Neural cell (in vitro differentiated cells): ENCODE measurements at regions not wholly inside any gene's neighbourhood (a gene's known extent, or its start where the extent isn't known, plus 50 kb on each side); places are given as distances from the start of the nearest gene placed in this dataset.

Experiments
- H2AFZ ChIP-seq: fragments of 200-600, 300-800 bp; sonication (generic), shearing (Covaris generic); 2 replicates; pipeline ENCODE4 v1.6.0; 2014; ENCODE audit warnings: low read depth, mild to moderate bottlenecking, antibody characterized with exemption, low read length, moderate library complexity
- H3F3A ChIP-seq: fragments of 200-600 bp; shearing (Covaris generic); 2 replicates; pipeline ENCODE4 v1.6.1; 2016; ENCODE audit warnings: mild to moderate bottlenecking, moderate library complexity, mixed read lengths, antibody characterized with exemption, low read length; ENCODE audit not compliant: insufficient read depth, poor library complexity, severe bottlenecking
- H3K27ac ChIP-seq: fragments of 200-600, 300-800 bp; sonication (generic), shearing (Covaris generic); 2 replicates; pipeline ENCODE4 v1.5.1; 2014; ENCODE audit warnings: mild to moderate bottlenecking, low read length, moderate library complexity
- H3K27me3 ChIP-seq: fragments of 300-800, 200-600 bp; sonication (generic), shearing (Covaris generic); 2 replicates; pipeline ENCODE4 v1.6.0; 2014; ENCODE audit warnings: mild to moderate bottlenecking, low read depth, low read length, moderate library complexity; ENCODE audit not compliant: insufficient read depth
- H3K36me3 ChIP-seq: fragments of 300-800, 200-600 bp; sonication (generic), shearing (Covaris generic); 2 replicates; pipeline ENCODE4 v1.5.1; 2014; ENCODE audit warnings: mild to moderate bottlenecking, antibody characterized with exemption, low read length, moderate library complexity; ENCODE audit not compliant: insufficient read depth
- H3K4me2 ChIP-seq: fragments of 300-800, 200-600 bp; sonication (generic), shearing (Covaris generic); 2 replicates; pipeline ENCODE4 v1.6.0; 2014; ENCODE audit warnings: mild to moderate bottlenecking, low read length
- H3K4me3 ChIP-seq: fragments of 300-800, 200-600 bp; sonication (generic), shearing (Covaris generic); 2 replicates; pipeline ENCODE4 v1.5.1; 2014; ENCODE audit warnings: mild to moderate bottlenecking, low read length, moderate library complexity
- H3K79me2 ChIP-seq: fragments of 200-600 bp; shearing (Covaris generic); replicated peaks from 2 replicates; pipeline ENCODE4 v1.6.0; 2014; ENCODE audit warnings: mild to moderate bottlenecking, low read length, moderate library complexity; ENCODE audit not compliant: insufficient read depth
- H3K9ac ChIP-seq: fragments of 300-800, 200-600 bp; sonication (generic), shearing (Covaris generic); 2 replicates; pipeline ENCODE4 v1.6.1; 2016; ENCODE audit warnings: mild to moderate bottlenecking, low read length, mixed read lengths
- H3K9me2 ChIP-seq: fragments of 200-600 bp; shearing (Covaris generic); 2 replicates; pipeline ENCODE4 v1.6.1; 2016; ENCODE audit warnings: mild to moderate bottlenecking, low read length, mixed read lengths; ENCODE audit not compliant: insufficient read depth
- H3K9me3 ChIP-seq: fragments of 200-600, 300-800 bp; sonication (generic), shearing (Covaris generic); 2 replicates; pipeline ENCODE4 v1.6.1; 2016; ENCODE audit warnings: mild to moderate bottlenecking, mixed run types, low read length, moderate library complexity, mixed read lengths
- H4K20me1 ChIP-seq: fragments of 200-600 bp; shearing (Covaris generic); 2 replicates; pipeline ENCODE4 v1.6.1; 2016; ENCODE audit warnings: mild to moderate bottlenecking, mixed run types; ENCODE audit not compliant: insufficient read depth
- EP300 ChIP-seq: fragments of 450-650 bp; conservative IDR thresholded peaks from 2 replicates; pipeline ENCODE4 v1.6.1; 2014; ENCODE audit warnings: antibody characterized with exemption, mild to moderate bottlenecking, moderate library complexity; ENCODE audit not compliant: poor library complexity, severe bottlenecking
- EZH2 ChIP-seq: fragments of 200-600, 300-800 bp; shearing (Covaris generic), sonication (generic); IDR thresholded peaks from 2 replicates; pipeline ENCODE4 v1.6.1; 2014; ENCODE audit warnings: antibody characterized with exemption, low read length, borderline replicate concordance, mild to moderate bottlenecking; ENCODE audit not compliant: insufficient read depth, poor library complexity, severe bottlenecking
- MXI1 ChIP-seq: fragments of 450-650 bp; conservative IDR thresholded peaks from 2 replicates; pipeline ENCODE4 v1.6.1; 2014; ENCODE audit warnings: antibody characterized with exemption, mild to moderate bottlenecking; ENCODE audit not compliant: poor library complexity, severe bottlenecking
- POLR2AphosphoS5 ChIP-seq: IDR thresholded peaks from 2 replicates; pipeline ENCODE4 v1.6.1; 2012
- RAD21 ChIP-seq: fragments of 450-650 bp; conservative IDR thresholded peaks from 2 replicates; pipeline ENCODE4 v1.6.1; 2014; ENCODE audit warnings: antibody characterized with exemption, mild to moderate bottlenecking, moderate library complexity
- SMC3 ChIP-seq: fragments of 450-650 bp; conservative IDR thresholded peaks from 2 replicates; pipeline ENCODE4 v1.6.1; 2014; ENCODE audit warnings: antibody characterized with exemption, mild to moderate bottlenecking, moderate library complexity; ENCODE audit not compliant: poor library complexity
- TAF1 ChIP-seq: IDR thresholded peaks from 2 replicates; pipeline ENCODE4 v1.6.1; 2012; ENCODE audit warnings: low read depth
- TF ChIP-seq, protein P1 (sequence below): fragments of 450-650 bp; IDR thresholded peaks from 2 replicates; pipeline ENCODE4 v1.5.1; 2014; ENCODE audit warnings: antibody characterized with exemption, mild to moderate bottlenecking, moderate library complexity; ENCODE audit not compliant: poor library complexity, severe bottlenecking
- TF ChIP-seq, protein P2 (sequence below): IDR thresholded peaks from 2 replicates; pipeline ENCODE4 v1.6.1; 2012; ENCODE audit warnings: borderline replicate concordance

DNA sequence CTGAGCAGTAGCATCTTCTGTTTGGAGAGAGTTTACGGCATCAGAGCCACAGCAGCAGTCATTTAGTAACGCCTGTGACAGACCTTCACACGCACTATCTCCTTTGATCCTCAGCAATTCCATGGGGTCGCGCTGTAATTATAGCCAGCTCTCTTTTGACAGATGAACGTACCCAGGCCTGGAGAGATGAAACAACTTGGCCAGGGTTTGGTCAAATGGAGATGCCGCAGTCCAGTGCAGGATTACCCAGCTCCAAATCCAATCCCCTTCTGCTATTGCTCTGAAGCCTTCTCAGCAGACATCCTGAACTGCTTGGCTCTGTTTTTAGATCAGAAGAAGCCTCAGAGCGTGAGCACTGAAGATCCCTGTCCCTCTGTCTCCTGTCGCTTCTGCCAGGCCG lies 83.9 kb downstream of the SOX9 start:
- no peaks in the 10 kb centered on the region for H3K9me2 ChIP-seq
- H3K27me3 ChIP-seq, result no peaks in the 10 kb centered on the region
- H4K20me1 ChIP-seq, result no peaks in the 10 kb centered on the region
- no peaks in the 10 kb centered on the region for H3K36me3 ChIP-seq
- no peak overlapping the region for H2AFZ ChIP-seq
- peaks cover 3% of the 10 kb centered on the region for H3F3A ChIP-seq
- H3K79me2 ChIP-seq, result no peaks in the 10 kb centered on the region
- no peaks in the 10 kb centered on the region for H3K9me3 ChIP-seq
- H3K4me2 ChIP-seq, result no peak overlapping the region
- peak overlapping the region; percentile 72 for H3K27ac ChIP-seq
- H3K9ac ChIP-seq, result peak overlapping the region; percentile 59
- peak overlapping the region; percentile 50 for H3K4me3 ChIP-seq
- TF ChIP-seq TAF1 (no peak), EZH2 (no peak), EP300 (no peak), MXI1 (no peak), RAD21 (no peak), POLR2AphosphoS5 (no peak), SMC3 (no peak)
- TF ChIP-seq, protein P1, sequence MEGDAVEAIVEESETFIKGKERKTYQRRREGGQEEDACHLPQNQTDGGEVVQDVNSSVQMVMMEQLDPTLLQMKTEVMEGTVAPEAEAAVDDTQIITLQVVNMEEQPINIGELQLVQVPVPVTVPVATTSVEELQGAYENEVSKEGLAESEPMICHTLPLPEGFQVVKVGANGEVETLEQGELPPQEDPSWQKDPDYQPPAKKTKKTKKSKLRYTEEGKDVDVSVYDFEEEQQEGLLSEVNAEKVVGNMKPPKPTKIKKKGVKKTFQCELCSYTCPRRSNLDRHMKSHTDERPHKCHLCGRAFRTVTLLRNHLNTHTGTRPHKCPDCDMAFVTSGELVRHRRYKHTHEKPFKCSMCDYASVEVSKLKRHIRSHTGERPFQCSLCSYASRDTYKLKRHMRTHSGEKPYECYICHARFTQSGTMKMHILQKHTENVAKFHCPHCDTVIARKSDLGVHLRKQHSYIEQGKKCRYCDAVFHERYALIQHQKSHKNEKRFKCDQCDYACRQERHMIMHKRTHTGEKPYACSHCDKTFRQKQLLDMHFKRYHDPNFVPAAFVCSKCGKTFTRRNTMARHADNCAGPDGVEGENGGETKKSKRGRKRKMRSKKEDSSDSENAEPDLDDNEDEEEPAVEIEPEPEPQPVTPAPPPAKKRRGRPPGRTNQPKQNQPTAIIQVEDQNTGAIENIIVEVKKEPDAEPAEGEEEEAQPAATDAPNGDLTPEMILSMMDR, result no peak

DNA sequence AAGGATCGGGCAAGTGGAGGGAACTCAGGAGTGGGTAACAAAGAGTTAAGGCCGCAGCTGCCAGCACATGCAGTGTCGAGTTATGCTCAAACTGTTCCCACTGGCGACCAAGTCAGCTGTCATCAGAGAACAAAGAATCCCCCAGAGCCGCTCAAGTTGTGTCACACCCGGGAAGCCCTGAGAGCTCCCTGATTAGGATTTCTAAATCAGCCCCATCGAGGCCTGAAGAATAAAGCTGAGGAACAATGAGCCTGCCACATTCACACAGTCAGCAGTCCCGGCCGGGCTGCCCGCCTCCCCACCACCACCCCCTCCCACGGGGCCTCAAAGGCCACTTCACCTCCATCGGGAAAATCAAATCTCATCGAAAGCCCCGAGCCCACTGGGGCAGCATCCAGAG lies 84.5 kb downstream of the SOX9 start:
- no peaks in the 10 kb centered on the region for H4K20me1 ChIP-seq
- peak overlapping the region; percentile 2 for H3K4me2 ChIP-seq
- H3F3A ChIP-seq, result peaks cover 3% of the 10 kb centered on the region
- H3K27ac ChIP-seq, result peak overlapping the region; percentile 72
- H3K9me3 ChIP-seq, result no peaks in the 10 kb centered on the region
- no peaks in the 10 kb centered on the region for H3K27me3 ChIP-seq
- no peak overlapping the region for H2AFZ ChIP-seq
- H3K4me3 ChIP-seq, result peak overlapping the region; percentile 50
- no peaks in the 10 kb centered on the region for H3K36me3 ChIP-seq
- peak overlapping the region; percentile 59 for H3K9ac ChIP-seq
- H3K9me2 ChIP-seq, result no peaks in the 10 kb centered on the region
- TF ChIP-seq, protein P2, sequence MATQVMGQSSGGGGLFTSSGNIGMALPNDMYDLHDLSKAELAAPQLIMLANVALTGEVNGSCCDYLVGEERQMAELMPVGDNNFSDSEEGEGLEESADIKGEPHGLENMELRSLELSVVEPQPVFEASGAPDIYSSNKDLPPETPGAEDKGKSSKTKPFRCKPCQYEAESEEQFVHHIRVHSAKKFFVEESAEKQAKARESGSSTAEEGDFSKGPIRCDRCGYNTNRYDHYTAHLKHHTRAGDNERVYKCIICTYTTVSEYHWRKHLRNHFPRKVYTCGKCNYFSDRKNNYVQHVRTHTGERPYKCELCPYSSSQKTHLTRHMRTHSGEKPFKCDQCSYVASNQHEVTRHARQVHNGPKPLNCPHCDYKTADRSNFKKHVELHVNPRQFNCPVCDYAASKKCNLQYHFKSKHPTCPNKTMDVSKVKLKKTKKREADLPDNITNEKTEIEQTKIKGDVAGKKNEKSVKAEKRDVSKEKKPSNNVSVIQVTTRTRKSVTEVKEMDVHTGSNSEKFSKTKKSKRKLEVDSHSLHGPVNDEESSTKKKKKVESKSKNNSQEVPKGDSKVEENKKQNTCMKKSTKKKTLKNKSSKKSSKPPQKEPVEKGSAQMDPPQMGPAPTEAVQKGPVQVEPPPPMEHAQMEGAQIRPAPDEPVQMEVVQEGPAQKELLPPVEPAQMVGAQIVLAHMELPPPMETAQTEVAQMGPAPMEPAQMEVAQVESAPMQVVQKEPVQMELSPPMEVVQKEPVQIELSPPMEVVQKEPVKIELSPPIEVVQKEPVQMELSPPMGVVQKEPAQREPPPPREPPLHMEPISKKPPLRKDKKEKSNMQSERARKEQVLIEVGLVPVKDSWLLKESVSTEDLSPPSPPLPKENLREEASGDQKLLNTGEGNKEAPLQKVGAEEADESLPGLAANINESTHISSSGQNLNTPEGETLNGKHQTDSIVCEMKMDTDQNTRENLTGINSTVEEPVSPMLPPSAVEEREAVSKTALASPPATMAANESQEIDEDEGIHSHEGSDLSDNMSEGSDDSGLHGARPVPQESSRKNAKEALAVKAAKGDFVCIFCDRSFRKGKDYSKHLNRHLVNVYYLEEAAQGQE, result peak; percentile 46
- peak; percentile 26 for TF ChIP-seq POLR2AphosphoS5
- peak; percentile 21 for TF ChIP-seq RAD21
- peak; percentile 67 for TF ChIP-seq EP300
- TF ChIP-seq, protein P1, result no peak
- TF ChIP-seq SMC3, result no peak
- H3K79me2 ChIP-seq, result no peaks in the 10 kb centered on the region
